Neural cell (in vitro differentiated cells): ENCODE measurements at regions not wholly inside any gene's neighbourhood (a gene's known extent, or its start where the extent isn't known, plus 50 kb on each side); places are given as distances from the start of the nearest gene placed in this dataset.
A peak's percentile ranks its signal among the peaks of the same experiment; 100 is the strongest.

Experiments
- H2AFZ ChIP-seq: fragments of 200-600, 300-800 bp; sonication (generic), shearing (Covaris generic); 2 replicates; pipeline ENCODE4 v1.6.0; 2014; ENCODE audit warnings: low read depth, mild to moderate bottlenecking, antibody characterized with exemption, low read length, moderate library complexity
- H3F3A ChIP-seq: fragments of 200-600 bp; shearing (Covaris generic); 2 replicates; pipeline ENCODE4 v1.6.1; 2016; ENCODE audit warnings: mild to moderate bottlenecking, moderate library complexity, mixed read lengths, antibody characterized with exemption, low read length; ENCODE audit not compliant: insufficient read depth, poor library complexity, severe bottlenecking
- H3K27ac ChIP-seq: fragments of 200-600, 300-800 bp; sonication (generic), shearing (Covaris generic); 2 replicates; pipeline ENCODE4 v1.5.1; 2014; ENCODE audit warnings: mild to moderate bottlenecking, low read length, moderate library complexity
- H3K27me3 ChIP-seq: fragments of 300-800, 200-600 bp; sonication (generic), shearing (Covaris generic); 2 replicates; pipeline ENCODE4 v1.6.0; 2014; ENCODE audit warnings: mild to moderate bottlenecking, low read depth, low read length, moderate library complexity; ENCODE audit not compliant: insufficient read depth
- H3K36me3 ChIP-seq: fragments of 300-800, 200-600 bp; sonication (generic), shearing (Covaris generic); 2 replicates; pipeline ENCODE4 v1.5.1; 2014; ENCODE audit warnings: mild to moderate bottlenecking, antibody characterized with exemption, low read length, moderate library complexity; ENCODE audit not compliant: insufficient read depth
- H3K4me2 ChIP-seq: fragments of 300-800, 200-600 bp; sonication (generic), shearing (Covaris generic); 2 replicates; pipeline ENCODE4 v1.6.0; 2014; ENCODE audit warnings: mild to moderate bottlenecking, low read length
- H3K4me3 ChIP-seq: fragments of 300-800, 200-600 bp; sonication (generic), shearing (Covaris generic); 2 replicates; pipeline ENCODE4 v1.5.1; 2014; ENCODE audit warnings: mild to moderate bottlenecking, low read length, moderate library complexity
- H3K79me2 ChIP-seq: fragments of 200-600 bp; shearing (Covaris generic); replicated peaks from 2 replicates; pipeline ENCODE4 v1.6.0; 2014; ENCODE audit warnings: mild to moderate bottlenecking, low read length, moderate library complexity; ENCODE audit not compliant: insufficient read depth
- H3K9ac ChIP-seq: fragments of 300-800, 200-600 bp; sonication (generic), shearing (Covaris generic); 2 replicates; pipeline ENCODE4 v1.6.1; 2016; ENCODE audit warnings: mild to moderate bottlenecking, low read length, mixed read lengths
- H3K9me2 ChIP-seq: fragments of 200-600 bp; shearing (Covaris generic); 2 replicates; pipeline ENCODE4 v1.6.1; 2016; ENCODE audit warnings: mild to moderate bottlenecking, low read length, mixed read lengths; ENCODE audit not compliant: insufficient read depth
- H3K9me3 ChIP-seq: fragments of 200-600, 300-800 bp; sonication (generic), shearing (Covaris generic); 2 replicates; pipeline ENCODE4 v1.6.1; 2016; ENCODE audit warnings: mild to moderate bottlenecking, mixed run types, low read length, moderate library complexity, mixed read lengths
- H4K20me1 ChIP-seq: fragments of 200-600 bp; shearing (Covaris generic); 2 replicates; pipeline ENCODE4 v1.6.1; 2016; ENCODE audit warnings: mild to moderate bottlenecking, mixed run types; ENCODE audit not compliant: insufficient read depth
- EP300 ChIP-seq: fragments of 450-650 bp; conservative IDR thresholded peaks from 2 replicates; pipeline ENCODE4 v1.6.1; 2014; ENCODE audit warnings: antibody characterized with exemption, mild to moderate bottlenecking, moderate library complexity; ENCODE audit not compliant: poor library complexity, severe bottlenecking
- EZH2 ChIP-seq: fragments of 200-600, 300-800 bp; shearing (Covaris generic), sonication (generic); IDR thresholded peaks from 2 replicates; pipeline ENCODE4 v1.6.1; 2014; ENCODE audit warnings: antibody characterized with exemption, low read length, borderline replicate concordance, mild to moderate bottlenecking; ENCODE audit not compliant: insufficient read depth, poor library complexity, severe bottlenecking
- MXI1 ChIP-seq: fragments of 450-650 bp; conservative IDR thresholded peaks from 2 replicates; pipeline ENCODE4 v1.6.1; 2014; ENCODE audit warnings: antibody characterized with exemption, mild to moderate bottlenecking; ENCODE audit not compliant: poor library complexity, severe bottlenecking
- POLR2AphosphoS5 ChIP-seq: IDR thresholded peaks from 2 replicates; pipeline ENCODE4 v1.6.1; 2012
- RAD21 ChIP-seq: fragments of 450-650 bp; conservative IDR thresholded peaks from 2 replicates; pipeline ENCODE4 v1.6.1; 2014; ENCODE audit warnings: antibody characterized with exemption, mild to moderate bottlenecking, moderate library complexity
- SMC3 ChIP-seq: fragments of 450-650 bp; conservative IDR thresholded peaks from 2 replicates; pipeline ENCODE4 v1.6.1; 2014; ENCODE audit warnings: antibody characterized with exemption, mild to moderate bottlenecking, moderate library complexity; ENCODE audit not compliant: poor library complexity
- TAF1 ChIP-seq: IDR thresholded peaks from 2 replicates; pipeline ENCODE4 v1.6.1; 2012; ENCODE audit warnings: low read depth
- TF ChIP-seq, protein P1 (sequence below): IDR thresholded peaks from 2 replicates; pipeline ENCODE4 v1.6.1; 2012; ENCODE audit warnings: borderline replicate concordance
- TF ChIP-seq, protein P2 (sequence below): fragments of 450-650 bp; IDR thresholded peaks from 2 replicates; pipeline ENCODE4 v1.5.1; 2014; ENCODE audit warnings: antibody characterized with exemption, mild to moderate bottlenecking, moderate library complexity; ENCODE audit not compliant: poor library complexity, severe bottlenecking

- Histone ChIP-seq H3K79me2 (no peaks in the 10 kb centered on the region), H2AFZ (no peak overlapping the region), H3K9me3 (no peaks in the 10 kb centered on the region), H3K9ac (no peak overlapping the region), H4K20me1 (no peaks in the 10 kb centered on the region), H3K36me3 (no peaks in the 10 kb centered on the region), H3K27me3 (no peaks in the 10 kb centered on the region), H3K4me3 (no peak overlapping the region), H3K27ac (no peak overlapping the region), H3K4me2 (no peak overlapping the region), H3F3A (peaks cover 4% of the 10 kb centered on the region), H3K9me2 (no peaks in the 10 kb centered on the region)
- TF ChIP-seq MXI1: peak; percentile 30
- no peak for TF ChIP-seq TAF1
- TF ChIP-seq POLR2AphosphoS5: peak; percentile 77
- peak; percentile 85 for TF ChIP-seq EP300
Observed at GRCh38 chr3:22937536-22937935, 265.6 kb upstream of the UBE2E2 start.

- no peak overlapping the region for H2AFZ ChIP-seq
- no peak overlapping the region for H3K27ac ChIP-seq
- H3K9me3 ChIP-seq: no peaks in the 10 kb centered on the region
- no peak overlapping the region for H3K9ac ChIP-seq
- H4K20me1 ChIP-seq: no peaks in the 10 kb centered on the region
- no peaks in the 10 kb centered on the region for H3K36me3 ChIP-seq
- TF ChIP-seq EP300: no peak
- TF ChIP-seq, protein P1, sequence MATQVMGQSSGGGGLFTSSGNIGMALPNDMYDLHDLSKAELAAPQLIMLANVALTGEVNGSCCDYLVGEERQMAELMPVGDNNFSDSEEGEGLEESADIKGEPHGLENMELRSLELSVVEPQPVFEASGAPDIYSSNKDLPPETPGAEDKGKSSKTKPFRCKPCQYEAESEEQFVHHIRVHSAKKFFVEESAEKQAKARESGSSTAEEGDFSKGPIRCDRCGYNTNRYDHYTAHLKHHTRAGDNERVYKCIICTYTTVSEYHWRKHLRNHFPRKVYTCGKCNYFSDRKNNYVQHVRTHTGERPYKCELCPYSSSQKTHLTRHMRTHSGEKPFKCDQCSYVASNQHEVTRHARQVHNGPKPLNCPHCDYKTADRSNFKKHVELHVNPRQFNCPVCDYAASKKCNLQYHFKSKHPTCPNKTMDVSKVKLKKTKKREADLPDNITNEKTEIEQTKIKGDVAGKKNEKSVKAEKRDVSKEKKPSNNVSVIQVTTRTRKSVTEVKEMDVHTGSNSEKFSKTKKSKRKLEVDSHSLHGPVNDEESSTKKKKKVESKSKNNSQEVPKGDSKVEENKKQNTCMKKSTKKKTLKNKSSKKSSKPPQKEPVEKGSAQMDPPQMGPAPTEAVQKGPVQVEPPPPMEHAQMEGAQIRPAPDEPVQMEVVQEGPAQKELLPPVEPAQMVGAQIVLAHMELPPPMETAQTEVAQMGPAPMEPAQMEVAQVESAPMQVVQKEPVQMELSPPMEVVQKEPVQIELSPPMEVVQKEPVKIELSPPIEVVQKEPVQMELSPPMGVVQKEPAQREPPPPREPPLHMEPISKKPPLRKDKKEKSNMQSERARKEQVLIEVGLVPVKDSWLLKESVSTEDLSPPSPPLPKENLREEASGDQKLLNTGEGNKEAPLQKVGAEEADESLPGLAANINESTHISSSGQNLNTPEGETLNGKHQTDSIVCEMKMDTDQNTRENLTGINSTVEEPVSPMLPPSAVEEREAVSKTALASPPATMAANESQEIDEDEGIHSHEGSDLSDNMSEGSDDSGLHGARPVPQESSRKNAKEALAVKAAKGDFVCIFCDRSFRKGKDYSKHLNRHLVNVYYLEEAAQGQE: no peak
- TF ChIP-seq SMC3: no peak
- TF ChIP-seq, protein P2, sequence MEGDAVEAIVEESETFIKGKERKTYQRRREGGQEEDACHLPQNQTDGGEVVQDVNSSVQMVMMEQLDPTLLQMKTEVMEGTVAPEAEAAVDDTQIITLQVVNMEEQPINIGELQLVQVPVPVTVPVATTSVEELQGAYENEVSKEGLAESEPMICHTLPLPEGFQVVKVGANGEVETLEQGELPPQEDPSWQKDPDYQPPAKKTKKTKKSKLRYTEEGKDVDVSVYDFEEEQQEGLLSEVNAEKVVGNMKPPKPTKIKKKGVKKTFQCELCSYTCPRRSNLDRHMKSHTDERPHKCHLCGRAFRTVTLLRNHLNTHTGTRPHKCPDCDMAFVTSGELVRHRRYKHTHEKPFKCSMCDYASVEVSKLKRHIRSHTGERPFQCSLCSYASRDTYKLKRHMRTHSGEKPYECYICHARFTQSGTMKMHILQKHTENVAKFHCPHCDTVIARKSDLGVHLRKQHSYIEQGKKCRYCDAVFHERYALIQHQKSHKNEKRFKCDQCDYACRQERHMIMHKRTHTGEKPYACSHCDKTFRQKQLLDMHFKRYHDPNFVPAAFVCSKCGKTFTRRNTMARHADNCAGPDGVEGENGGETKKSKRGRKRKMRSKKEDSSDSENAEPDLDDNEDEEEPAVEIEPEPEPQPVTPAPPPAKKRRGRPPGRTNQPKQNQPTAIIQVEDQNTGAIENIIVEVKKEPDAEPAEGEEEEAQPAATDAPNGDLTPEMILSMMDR: no peak
- TF ChIP-seq RAD21: no peak
- TF ChIP-seq POLR2AphosphoS5: no peak
- no peak for TF ChIP-seq MXI1
- no peak for TF ChIP-seq EZH2
- TF ChIP-seq TAF1: no peak
- no peaks in the 10 kb centered on the region for H3K27me3 ChIP-seq
- no peaks in the 10 kb centered on the region for H3K79me2 ChIP-seq
- H3F3A ChIP-seq: peaks cover 4% of the 10 kb centered on the region
- H3K4me3 ChIP-seq: no peak overlapping the region
- H3K4me2 ChIP-seq: no peak overlapping the region
- H3K9me2 ChIP-seq: no peaks in the 10 kb centered on the region
Observed at GRCh38 chr3:22938739-22939138, 264.4 kb upstream of the UBE2E2 start.

DNA sequence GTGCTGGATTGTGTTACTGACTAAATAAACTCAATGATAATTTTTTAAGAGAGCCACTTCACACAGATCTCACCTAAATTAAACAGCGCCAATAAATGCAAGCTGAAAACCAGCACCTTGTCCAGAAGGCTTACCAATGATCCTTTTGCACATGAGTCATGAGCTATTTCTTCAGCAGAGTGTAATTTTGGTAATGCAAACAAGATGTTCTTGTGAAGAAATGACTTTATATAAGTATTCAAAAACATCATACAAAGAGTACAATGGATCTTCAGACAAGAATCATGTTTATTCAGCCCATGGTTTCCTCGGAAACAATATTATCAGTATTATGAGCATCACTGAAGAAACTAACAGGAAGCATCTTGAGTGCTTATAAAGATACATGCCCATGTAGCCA lies 263.8 kb upstream of the UBE2E2 start:
- no peak overlapping the region for H3K4me3 ChIP-seq
- H3K9ac ChIP-seq: no peak overlapping the region
- H3K9me2 ChIP-seq: no peaks in the 10 kb centered on the region
- TF ChIP-seq, protein P1: no peak
- no peak for TF ChIP-seq MXI1
- TF ChIP-seq, protein P2: no peak
- no peak for TF ChIP-seq EP300
- TF ChIP-seq EZH2: no peak
- TF ChIP-seq SMC3: no peak
- no peak overlapping the region for H3K4me2 ChIP-seq
- H3K27me3 ChIP-seq: no peaks in the 10 kb centered on the region
- no peaks in the 10 kb centered on the region for H4K20me1 ChIP-seq
- H3K79me2 ChIP-seq: no peaks in the 10 kb centered on the region
- H3K27ac ChIP-seq: no peak overlapping the region
- H3K36me3 ChIP-seq: no peaks in the 10 kb centered on the region
- no peaks in the 10 kb centered on the region for H3K9me3 ChIP-seq
- no peak overlapping the region for H2AFZ ChIP-seq
- H3F3A ChIP-seq: peaks cover 4% of the 10 kb centered on the region
